GM18870 (cell line): ENCODE measurements at regions not wholly inside any gene's neighbourhood (a gene's known extent, or its start where the extent isn't known, plus 50 kb on each side); places are given as distances from the start of the nearest gene placed in this dataset.
"Not testable (repeated sequence)": the region's sequence is repeated elsewhere in the genome, so short reads cannot be mapped to it uniquely, and the experiment has no call there.

Experiments
- ATAC-seq: cut with Tn5 transposase; IDR thresholded peaks from one replicate; pipeline ENCODE4 v1.9.1; 2021; ENCODE audit warnings: moderate library complexity; ENCODE audit not compliant: unreplicated experiment

DNA sequence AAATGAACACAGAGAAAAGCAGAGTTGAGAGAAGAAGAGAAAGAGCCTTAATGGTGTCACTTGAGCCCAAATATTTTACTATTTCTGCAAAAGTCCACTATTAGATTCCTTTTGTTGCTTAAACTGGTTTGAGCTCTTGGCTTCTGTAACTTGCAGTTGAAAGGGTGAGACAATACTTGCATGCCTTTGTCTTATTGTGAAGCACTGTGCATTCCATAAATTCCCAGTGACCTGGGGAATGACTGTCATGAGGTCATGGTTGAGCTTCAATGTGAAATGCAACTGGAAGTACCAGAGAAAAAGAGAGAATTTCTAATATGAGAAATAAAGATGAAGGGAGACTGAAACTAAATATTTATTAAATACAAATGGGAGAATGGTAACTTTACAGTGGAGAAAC, 310.9 kb downstream of the TDRD3 start:
- ATAC-seq, result no peak

DNA sequence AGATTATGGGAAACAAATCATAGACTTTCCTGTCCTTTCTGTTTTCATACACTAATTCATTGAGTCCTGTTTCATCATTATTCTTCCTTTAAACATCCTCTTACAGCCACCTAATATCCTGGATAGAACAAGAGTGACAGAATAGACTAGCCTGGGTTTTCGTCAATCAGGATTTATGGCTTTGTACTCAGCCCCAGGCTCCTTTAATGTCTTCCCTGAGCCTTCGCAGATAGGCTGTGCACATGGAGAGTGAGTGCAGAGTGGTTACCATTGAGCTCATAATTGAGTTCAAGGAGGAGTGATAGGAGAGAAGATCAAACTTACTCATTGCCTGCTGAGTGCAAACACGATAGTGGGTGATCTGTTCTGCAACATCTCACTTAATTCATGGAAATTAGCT, 304.9 kb downstream of the TDRD3 start:
- ATAC-seq, result no peak

DNA sequence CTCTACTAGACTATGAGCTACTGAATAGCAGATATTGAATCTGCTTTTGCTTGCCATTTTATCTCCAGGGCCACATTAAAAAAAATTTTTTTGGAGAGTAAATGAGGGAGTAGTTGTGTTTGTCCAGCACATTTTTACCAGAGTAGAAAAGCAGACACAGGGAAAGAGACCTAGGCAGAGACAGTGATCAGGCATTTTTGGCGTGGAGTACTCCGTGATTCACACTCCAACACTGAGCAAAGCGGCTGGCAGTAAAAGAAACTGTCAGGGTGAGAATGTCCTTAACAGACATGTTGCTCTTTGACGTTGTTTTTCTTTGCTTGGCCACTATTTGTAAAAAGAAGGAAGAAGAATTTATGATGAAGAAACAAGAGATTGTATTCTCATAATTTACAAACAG, 304.0 kb downstream of the TDRD3 start:
- ATAC-seq, result no peak

DNA sequence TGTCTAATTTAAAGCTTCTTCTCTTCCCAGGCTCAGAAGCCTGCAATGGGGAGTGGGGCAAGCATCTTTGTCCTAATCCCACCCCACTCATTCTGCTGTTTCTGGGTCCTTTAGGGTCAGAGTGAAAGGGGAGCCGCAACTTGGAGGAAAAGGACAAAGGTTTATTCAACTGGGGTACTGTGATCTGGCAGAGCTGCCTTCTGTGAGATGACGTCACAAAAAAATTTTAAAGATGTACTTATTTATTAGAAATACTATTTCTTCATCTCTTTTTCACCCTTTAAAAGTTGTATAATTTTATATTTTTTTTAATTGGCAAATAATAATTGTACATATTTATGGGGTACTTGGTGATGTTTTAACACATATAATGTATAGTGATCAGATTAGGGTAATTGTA, 302.6 kb downstream of the TDRD3 start:
- ATAC-seq, result no peak

DNA sequence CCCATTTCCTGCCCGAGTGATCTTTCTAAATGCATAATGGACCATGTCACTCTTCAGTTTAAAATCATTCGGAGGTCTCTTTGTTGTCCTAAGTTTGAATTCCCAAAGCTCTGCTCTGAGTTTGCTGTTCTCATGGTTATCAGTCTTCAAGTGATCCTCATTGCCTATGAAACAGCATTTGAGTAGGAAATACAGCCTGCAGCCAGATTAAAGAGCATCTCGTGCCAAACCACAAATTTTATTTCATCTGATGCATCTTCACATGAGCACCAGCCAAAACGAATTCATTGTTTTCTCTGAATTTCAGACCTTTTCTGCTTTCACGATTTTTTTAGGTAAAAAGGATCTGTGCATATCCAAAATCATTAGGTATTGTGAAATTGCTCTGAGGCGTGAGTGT, 299.6 kb downstream of the TDRD3 start:
- no peak for ATAC-seq

DNA sequence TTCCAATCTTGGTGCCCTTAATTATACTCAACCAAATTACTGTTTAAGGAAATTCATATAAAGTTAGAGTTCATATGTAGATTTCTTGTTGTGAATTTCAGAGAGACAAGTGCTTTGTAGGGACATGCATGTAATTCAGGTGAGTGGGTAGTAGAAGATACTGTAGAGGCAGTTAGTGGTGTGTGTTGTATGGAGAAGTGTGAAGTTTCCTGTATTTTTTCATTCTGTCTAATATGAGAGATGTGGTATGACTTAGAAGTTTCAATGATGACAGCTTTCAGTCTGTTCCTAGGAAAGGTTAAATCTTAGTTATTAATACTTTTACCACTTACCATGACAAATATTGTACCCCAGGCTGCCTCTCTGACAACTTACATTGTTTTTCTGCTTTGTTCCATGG, 294.2 kb downstream of the TDRD3 start:
- no peak for ATAC-seq

DNA sequence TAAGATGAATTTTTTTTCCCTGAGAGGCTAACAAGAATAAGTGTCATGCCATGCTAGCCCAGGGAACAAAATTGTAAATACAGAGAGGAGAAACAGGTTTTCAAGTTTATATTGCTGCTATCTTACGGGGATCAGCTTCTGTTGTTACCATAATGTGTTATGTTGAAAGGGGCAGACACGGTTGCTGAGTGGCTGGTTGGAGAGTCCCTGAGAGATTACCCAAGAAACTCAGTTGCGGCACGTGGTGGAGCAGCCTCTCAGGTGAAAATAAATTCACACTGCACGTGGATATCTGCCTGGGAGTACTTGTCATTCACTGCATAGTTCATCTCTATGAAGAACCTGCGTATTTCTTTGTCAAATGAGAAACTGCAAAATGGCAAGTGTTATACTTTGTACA, 293.6 kb downstream of the TDRD3 start:
- ATAC-seq, result no peak

DNA sequence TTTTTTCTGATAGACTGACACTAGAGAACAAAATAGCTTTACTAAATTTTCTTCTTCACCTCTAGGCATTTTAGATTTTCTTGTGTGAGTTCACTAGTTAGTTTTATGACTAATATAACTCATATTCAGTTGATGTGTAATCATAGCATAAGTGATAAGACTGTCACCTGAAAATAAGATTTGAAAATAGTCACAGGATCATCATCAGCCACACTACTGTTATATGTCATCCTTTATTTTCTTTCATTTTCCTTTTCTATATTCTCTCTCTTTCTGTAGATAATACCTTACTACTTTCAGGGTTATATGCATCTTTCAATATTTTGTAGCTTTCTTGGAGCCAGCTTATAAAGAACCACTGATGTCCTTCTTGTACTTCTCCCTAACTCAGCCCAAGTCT, 292.6 kb downstream of the TDRD3 start:
- ATAC-seq, result peak; percentile 73

DNA sequence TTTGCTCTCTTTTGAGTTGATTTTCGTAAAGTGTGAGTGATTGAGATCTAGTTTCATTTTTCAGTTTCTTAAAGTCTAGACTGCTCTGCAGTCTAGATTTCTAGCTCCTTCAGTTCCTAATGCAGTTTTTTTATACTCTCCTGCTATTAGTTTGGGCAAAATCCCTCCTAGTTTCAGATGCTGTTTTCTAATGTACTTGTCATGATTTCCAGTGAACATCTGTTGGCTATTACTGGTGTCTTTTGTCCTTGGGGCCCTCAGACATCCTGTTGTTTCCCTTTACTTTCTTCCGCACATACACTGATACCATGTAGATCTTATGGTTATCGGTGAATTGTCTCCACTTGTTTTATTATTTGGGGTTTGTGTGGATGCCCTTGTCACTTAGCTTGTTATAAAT, 292.1 kb downstream of the TDRD3 start:
- no peak for ATAC-seq

DNA sequence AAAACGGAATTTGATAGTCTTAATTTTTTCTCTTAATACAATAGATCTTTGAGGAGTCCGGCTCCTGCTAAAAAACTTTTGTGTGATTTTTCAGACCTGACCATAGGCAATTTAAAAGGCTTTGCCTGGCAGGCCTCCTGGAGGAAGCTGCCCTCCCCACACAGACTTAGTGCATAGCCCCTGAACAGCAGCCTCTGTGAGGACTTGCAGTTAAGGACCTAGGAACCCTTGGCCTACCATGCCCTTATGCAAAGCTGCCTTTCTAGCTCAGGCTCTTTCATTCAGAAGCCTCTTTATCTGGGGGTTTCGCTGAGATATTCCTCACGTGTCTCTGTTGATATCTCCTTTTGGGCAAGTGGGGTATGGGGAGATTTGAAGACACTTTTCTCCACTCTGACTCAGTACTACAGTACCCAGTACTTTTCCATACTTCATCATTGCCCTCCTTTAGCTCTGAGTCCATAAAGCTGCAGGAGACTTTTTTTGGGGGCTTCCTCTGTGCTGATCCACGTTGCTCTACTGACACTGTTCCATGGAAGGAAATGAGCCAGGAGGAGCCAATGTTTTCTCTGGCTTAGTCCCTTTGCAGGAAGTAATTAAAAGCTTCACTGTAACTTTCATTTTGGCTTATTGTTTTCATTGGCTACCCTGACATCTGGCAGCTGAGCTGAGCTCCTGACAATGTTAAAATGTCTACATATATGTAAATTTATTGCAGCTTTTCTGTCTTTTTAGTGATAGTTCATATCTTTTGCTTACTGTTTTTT, 283.1 kb downstream of the TDRD3 start:
- no peak for ATAC-seq

DNA sequence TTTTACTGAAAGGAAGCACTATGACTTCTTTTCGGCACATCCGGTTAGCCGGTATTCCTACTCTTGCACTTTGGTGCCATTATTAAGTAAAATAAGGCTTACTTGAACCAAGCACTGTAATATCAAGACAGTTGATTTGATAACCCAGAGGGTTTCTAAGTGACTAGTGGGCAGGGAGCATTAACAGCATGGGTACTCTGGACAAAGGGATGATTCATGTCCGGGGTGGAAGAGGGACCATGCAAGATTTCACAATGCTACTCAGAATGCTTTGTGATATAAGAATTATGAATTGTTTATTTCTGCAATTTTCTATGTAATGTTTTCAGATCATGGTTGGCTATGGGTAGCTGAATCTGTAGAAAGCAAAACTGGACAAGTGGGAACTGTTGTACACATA, 282.1 kb downstream of the TDRD3 start:
- ATAC-seq, result no peak

DNA sequence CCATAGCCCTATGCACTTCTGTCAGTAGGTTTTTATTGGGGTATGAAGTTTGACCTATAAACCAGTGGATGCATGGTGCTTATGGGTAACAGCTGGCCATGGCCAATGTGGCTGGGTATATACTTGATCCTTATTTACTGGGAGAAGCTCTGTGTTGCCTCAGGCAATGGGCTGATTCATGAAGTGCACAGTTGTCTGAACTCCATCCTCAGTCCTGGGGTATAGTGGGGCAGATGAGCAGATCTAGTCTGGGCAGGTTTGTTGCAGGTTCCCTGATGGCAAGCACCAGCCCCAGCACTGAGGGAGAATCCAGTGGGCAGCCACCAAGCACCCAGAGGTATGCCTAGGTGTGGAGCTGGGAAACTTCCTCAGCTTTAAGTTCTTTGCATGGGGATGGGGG, 274.4 kb downstream of the TDRD3 start:
- no peak for ATAC-seq

DNA sequence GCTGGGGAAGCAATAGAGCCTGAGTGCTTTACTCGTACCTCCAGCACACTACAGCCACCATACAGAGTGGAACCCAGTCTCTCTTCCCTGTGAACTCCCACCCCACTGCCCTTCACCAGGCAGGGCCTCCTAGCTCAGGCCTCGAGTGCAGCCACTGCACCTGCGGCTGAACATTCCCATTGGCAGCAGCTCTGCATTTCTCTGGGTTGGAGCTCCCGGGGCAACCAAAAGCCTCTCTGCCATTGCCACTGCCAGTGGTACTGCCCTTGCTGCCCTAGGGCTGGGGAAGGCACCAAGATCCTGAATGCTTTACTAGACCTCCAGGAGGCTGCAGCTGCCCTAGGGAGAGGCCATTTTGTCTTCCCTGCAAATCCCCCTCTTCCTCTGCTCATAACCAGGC, 266.8 kb downstream of the TDRD3 start:
- ATAC-seq, result no peak

DNA sequence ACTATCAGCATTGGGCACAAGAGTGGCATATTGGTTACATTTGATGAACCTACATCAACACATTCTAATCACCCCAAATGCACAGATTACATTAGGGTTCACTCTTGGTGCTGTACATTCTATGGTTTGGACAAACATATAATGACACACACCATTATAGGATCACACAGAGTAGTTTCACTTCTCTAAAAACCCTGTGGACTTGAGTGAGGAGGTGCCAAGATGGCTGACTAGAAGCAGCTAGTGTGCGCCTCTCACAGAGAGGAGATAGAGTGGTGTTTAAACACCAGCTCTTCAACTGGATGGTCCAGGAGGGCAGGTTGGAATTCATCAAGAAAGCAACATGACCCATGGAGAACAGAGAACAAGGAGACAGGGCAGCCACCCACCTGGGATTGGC, 265.6 kb downstream of the TDRD3 start:
- ATAC-seq, result no peak

DNA sequence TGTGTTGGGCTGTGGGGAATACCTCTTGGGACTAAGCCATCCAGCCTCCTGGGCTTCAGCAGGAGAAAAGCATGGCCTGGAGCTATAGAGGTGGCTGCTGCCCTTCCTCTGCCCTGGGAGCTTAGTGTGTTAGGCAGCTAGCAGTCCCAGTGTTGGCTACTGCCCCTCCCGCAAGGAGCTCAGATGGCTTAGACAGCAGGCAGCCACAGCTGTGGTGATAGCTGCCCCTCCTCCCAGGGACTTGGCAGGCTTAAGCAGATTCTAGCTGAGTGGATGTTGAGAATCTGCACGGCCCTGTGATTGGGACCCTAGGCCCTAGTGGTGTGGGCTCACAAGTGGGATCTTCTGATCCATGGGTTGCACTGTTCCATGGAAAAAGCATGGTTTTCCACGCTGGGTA, 264.5 kb downstream of the TDRD3 start:
- no peak for ATAC-seq

DNA sequence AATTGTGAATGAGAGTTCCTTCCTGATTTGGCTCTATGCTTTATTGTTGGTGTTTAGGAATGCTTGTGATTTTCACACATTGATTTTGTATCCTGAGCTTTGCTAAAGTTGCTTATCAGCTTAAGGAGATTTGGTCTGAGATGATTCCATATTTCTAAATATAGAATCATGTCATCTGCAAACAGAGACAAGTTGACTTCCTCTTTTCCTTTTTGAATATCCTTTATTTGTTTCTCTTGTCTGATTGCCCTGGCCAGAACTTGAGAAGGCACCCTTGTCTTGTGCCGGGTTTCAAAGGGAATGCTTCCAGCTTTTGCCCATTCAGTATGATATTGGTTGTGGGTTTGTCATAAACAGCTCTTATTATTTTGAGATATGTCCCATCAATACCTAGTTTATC, 260.6 kb downstream of the TDRD3 start:
- ATAC-seq, result not testable (repeated sequence)

DNA sequence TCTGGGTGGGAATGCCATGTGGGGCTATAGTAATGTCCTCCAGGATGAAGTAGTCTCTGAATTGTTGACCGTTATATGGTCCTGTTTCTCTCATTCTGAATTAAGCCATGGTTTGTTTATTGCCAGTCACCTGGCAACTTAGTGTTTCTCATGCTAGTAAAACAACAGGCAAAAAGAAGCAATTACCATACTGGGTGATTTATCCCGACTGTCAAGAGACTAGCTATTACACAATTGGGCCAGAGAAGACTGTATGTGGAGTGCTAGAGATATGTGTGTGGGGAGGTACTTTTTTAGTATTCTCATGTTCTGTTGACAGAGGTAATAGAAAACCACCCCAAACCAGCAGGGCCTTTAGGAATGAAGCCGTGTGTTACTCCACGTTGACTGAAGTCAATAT, 258.2 kb downstream of the TDRD3 start:
- ATAC-seq, result no peak

DNA sequence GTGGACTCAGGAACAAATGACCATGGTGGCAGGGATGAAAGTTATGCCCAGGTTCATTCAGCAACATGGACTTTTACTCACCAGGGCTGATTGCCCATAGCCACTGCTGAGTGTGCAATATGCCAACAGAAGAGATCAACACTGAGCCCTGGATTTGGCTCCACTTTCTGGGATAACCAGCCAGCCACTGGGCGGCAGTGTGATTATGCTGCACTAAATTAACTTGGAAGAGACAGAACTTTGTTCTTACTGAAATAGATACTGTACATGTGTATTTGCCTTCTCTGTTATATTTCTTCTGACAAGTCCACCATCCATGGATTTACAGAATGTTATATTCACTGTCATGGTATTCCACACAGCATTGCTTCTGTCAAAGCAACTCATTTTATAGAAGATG, 257.4 kb downstream of the TDRD3 start:
- ATAC-seq, result no peak

DNA sequence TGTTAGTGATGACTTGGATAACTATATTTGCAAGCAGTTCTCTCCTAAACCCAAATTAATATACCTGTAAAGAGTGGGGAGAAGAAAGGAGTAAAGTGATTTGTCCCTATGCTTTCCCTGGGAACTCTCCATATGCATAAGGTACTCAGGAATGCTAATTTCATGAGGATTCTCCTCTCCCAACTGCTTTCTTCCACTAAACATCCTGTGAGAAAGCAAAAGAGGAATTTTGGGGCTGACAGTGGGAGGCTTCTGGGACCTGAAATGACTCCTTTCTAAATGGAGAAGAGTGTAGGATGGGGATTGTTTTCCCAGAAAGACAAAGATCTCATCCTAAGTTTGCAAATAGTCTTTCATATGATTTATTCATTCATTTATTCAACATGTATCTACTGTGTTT, 250.5 kb downstream of the TDRD3 start:
- no peak for ATAC-seq

DNA sequence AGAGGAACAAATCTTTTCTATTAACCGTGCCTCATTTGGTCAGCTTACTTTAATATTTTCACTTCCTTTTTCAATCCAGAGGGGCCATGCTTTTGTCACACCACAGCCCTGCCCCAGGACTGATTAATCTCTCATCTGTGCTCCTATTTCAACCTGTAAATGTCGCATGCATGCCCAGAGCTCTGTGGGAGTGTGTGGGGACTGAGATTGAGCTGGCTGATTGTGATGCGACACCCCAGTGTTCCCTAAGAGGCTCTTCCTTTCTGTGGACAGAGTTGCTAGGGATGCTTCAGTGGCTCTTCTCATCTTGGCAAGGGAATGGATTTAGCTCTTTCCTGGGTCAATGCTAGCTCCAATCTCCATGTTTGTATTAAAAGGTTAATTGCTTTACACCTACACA, 249.6 kb downstream of the TDRD3 start:
- ATAC-seq, result no peak

DNA sequence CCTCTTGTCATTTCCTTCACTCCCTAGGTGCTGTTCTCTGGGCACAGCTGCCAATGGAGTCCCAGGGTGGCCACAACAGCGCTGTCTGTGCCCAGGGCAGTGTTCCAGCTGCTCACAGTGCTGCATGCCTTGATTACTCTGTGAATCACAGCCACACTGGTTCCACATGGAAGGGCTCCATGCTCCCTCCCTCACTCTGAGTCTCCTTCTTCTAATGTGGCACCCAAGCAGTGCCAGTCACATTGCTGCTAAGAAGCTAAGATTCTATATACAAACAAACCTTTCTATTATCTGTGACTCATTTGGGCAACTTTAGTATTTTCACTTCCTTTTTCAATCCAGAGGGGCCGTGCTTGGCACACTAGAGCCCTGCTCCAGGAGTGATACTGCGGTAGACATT, 248.7 kb downstream of the TDRD3 start:
- ATAC-seq, result peak; percentile 83

DNA sequence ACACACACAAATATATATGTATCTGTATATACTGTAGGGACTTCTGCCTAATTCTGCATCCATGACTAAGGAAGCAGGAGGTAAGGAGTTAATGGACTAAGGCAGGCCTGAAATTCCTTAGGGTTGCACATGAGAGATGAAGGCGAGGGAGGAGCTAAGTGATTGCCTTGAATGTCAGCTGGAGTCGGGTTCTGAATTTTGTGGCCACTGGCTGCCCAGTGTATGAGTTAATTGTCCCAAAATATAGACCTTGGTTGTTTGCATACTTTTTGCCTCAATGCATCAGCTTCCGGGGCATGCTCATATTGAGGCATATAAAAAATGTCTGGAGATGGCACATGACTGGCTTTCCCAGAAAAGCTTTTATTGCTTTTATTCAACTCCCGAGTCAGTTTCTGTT, 245.5 kb downstream of the TDRD3 start:
- no peak for ATAC-seq

DNA sequence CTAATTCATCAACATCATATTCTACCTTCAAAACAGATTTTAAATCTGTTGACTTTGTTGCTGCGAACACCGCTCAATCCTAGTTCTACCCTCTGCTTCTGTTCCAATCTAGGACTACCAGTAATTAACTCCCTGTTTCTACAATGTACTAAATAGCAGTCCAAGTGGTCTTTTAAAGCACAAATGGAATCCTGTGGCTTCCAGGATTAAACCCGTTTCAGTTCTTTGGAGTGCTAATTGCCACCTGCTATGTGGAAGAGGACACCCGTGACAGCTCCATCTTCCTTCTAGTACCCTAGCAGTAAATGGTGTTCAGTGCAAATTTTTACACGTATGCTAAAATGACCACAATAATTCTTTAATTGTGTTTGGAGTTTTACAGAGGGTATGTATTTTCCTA, 232.1 kb downstream of the TDRD3 start:
- no peak for ATAC-seq
